CD14-positive monocyte (primary cell): ENCODE measurements at regions not wholly inside any gene's neighbourhood (a gene's known extent, or its start where the extent isn't known, plus 50 kb on each side); places are given as distances from the start of the nearest gene placed in this dataset.

ENCODE experiments used
- DNase-seq, 3 donors: peaks; one replicate each; pipeline ENCODE4 v3.0.0-alpha.2; 2011 to 2022
- H2AFZ ChIP-seq: 2 replicates; pipeline ENCODE4 v1.6.0; 2012; ENCODE audit warnings: mild to moderate bottlenecking, low read depth, low read length, inconsistent platforms; ENCODE audit not compliant: insufficient read depth, poor library complexity, severe bottlenecking
- H3K27ac ChIP-seq, 2 donors: 1 replicate in 1 of 2; 2 replicates in 1 of 2; pipeline ENCODE4 v1.5.1; 2012 to 2013; ENCODE audit warnings: low read length in 2 of 2, control low read depth in 1 of 2, inconsistent platforms in 1 of 2, low read depth in 1 of 2, mild to moderate bottlenecking in 1 of 2
- H3K27me3 ChIP-seq, 2 donors: one replicate each; pipeline versions ENCODE4 v1.6.0 to v1.6.1; 2011 to 2013; ENCODE audit warnings: low read length in 2 of 2; ENCODE audit not compliant: control insufficient read depth in 2 of 2, insufficient read depth in 2 of 2
- H3K36me3 ChIP-seq, 2 donors: replicated peaks in 1 of 2; 1 replicate in 1 of 2; 2 replicates in 1 of 2; pipeline versions ENCODE4 v1.5.1 to v1.6.1; 2012 to 2013; ENCODE audit warnings: low read length in 2 of 2, control low read depth in 1 of 2, inconsistent platforms in 1 of 2, mild to moderate bottlenecking in 1 of 2; ENCODE audit not compliant: insufficient read depth in 2 of 2, control insufficient read depth in 1 of 2
- H3K4me1 ChIP-seq, 2 donors: 1 replicate in 1 of 2; 2 replicates in 1 of 2; pipeline versions ENCODE4 v1.5.1 to v1.6.1; 2012 to 2013; ENCODE audit warnings: low read length in 2 of 2, control low read depth in 1 of 2, inconsistent platforms in 1 of 2, mild to moderate bottlenecking in 1 of 2, moderate library complexity in 1 of 2; ENCODE audit not compliant: insufficient read depth in 2 of 2, control insufficient read depth in 1 of 2
- H3K4me2 ChIP-seq: replicated peaks from 2 replicates; pipeline ENCODE3; 2012; ENCODE audit warnings: low read length, moderate library complexity, mild to moderate bottlenecking; ENCODE audit not compliant: poor library complexity, severe bottlenecking; ENCODE audit errors: extremely low read depth
- H3K4me3 ChIP-seq, 3 experiments: fragments of 200-600 bp in 1 of 3; sonication (generic) in 1 of 3; replicated peaks in 1 of 3; 1 replicate in 2 of 3; 2 replicates in 1 of 3; pipeline ENCODE4 v1.5.1; 2011 to 2013; ENCODE audit warnings: low read length in 3 of 3, mild to moderate bottlenecking in 3 of 3, control low read depth in 2 of 3, low read depth in 2 of 3, inconsistent platforms in 1 of 3, moderate library complexity in 1 of 3
- H3K79me2 ChIP-seq: 2 replicates; pipeline ENCODE4 v1.6.0; 2012; ENCODE audit warnings: mild to moderate bottlenecking, control low read depth, inconsistent platforms, low read length, moderate library complexity; ENCODE audit not compliant: insufficient read depth
- H3K9ac ChIP-seq: 2 replicates; pipeline ENCODE4 v1.6.0; 2017; ENCODE audit warnings: low read length, mild to moderate bottlenecking; ENCODE audit not compliant: insufficient read depth, poor library complexity, severe bottlenecking
- H3K9me3 ChIP-seq, 2 donors: replicated peaks in 1 of 2; 1 replicate in 1 of 2; 2 replicates in 1 of 2; pipeline versions ENCODE4 v1.5.1 to v1.6.1; 2012 to 2013; ENCODE audit warnings: low read length in 2 of 2, control low read depth in 1 of 2; ENCODE audit not compliant: control insufficient read depth in 1 of 2, insufficient read depth in 1 of 2
- H4K20me1 ChIP-seq: 2 replicates; pipeline ENCODE4 v1.6.0; 2012; ENCODE audit warnings: mild to moderate bottlenecking, low read length, control low read depth, moderate library complexity; ENCODE audit not compliant: insufficient read depth
- H3K27ac Mint-ChIP-seq, 7 donors: one replicate each; pipeline ENCODE4 v1.8.0; 2020; ENCODE audit warnings: mild to moderate bottlenecking in 7 of 7, mixed read lengths in 7 of 7, moderate library complexity in 6 of 7, inconsistent platforms in 2 of 7
- H3K27me3 Mint-ChIP-seq, 3 donors: one replicate each; pipeline ENCODE4 v1.8.0; 2021 to 2022; ENCODE audit warnings: low read depth in 3 of 3, mild to moderate bottlenecking in 3 of 3, mixed read lengths in 3 of 3, moderate library complexity in 3 of 3, inconsistent platforms in 1 of 3
- H3K36me3 Mint-ChIP-seq, 2 donors: one replicate each; pipeline ENCODE4 v1.8.0; 2020; ENCODE audit warnings: mixed read lengths in 2 of 2, inconsistent platforms in 1 of 2, mild to moderate bottlenecking in 1 of 2
- H3K4me1 Mint-ChIP-seq: one replicate; pipeline ENCODE4 v1.8.0; 2020; ENCODE audit warnings: mild to moderate bottlenecking, mixed read lengths
- H3K4me3 Mint-ChIP-seq, 2 donors: one replicate each; pipeline ENCODE4 v1.8.0; 2020; ENCODE audit warnings: mild to moderate bottlenecking in 2 of 2, mixed read lengths in 2 of 2, moderate library complexity in 1 of 2
- H3K9me3 Mint-ChIP-seq, 7 donors: one replicate each; pipeline ENCODE4 v1.8.0; 2020 to 2022; ENCODE audit warnings: mixed read lengths in 7 of 7, mild to moderate bottlenecking in 6 of 7, moderate library complexity in 6 of 7, inconsistent platforms in 2 of 7
- CTCF ChIP-seq: fragments of 200-600 bp; IDR thresholded peaks from one replicate; pipeline ENCODE4 v1.8.0; 2022; ENCODE audit warnings: antibody characterized with exemption, mild to moderate bottlenecking
- WGBS: methylation state at CpG from one replicate; pipeline ENCODE4 v1.1.5; 2013; ENCODE audit warnings: missing lambda C conversion rate; ENCODE audit not compliant: insufficient coverage; 5-methylcytosine and 5-hydroxymethylcytosine counted together
- intact Hi-C, 2 donors: fragments of 100-400 bp; cut with micrococcal nuclease; formaldehyde crosslinking; loops; one replicate each; pipeline versions ENCODE4 v1.15.0 to v1.15.1; 2023

- no peaks in the 10 kb centered on the region for H3K36me3 ChIP-seq
- H3K27ac ChIP-seq: no peak overlapping the region
- H3K9ac ChIP-seq: no peak overlapping the region
- no peaks in the 10 kb centered on the region for H3K36me3 Mint-ChIP-seq
- 87% methylated on average over 3 of the region's 10 CpGs for WGBS
- peaks cover 9 to 22% of the 10 kb centered on the region in 2 donors for H3K4me1 ChIP-seq
- no peaks in the 10 kb centered on the region for H4K20me1 ChIP-seq
- no peak for DNase-seq
- H3K9me3 ChIP-seq: no peaks in the 10 kb centered on the region
- TF ChIP-seq CTCF: no peak
- no peak overlapping the region for H3K4me3 ChIP-seq
- peak overlapping the region in 1 of 7 donors; percentile 8 for H3K27ac Mint-ChIP-seq
- no peak overlapping the region for H2AFZ ChIP-seq
- H3K27me3 ChIP-seq: no peaks in the 10 kb centered on the region
- peaks cover 0 to 3% (median 3%) of the 10 kb centered on the region in 7 donors for H3K9me3 Mint-ChIP-seq
- H3K79me2 ChIP-seq: no peaks in the 10 kb centered on the region
- H3K4me2 ChIP-seq: no peak overlapping the region
- H3K27me3 Mint-ChIP-seq: peaks cover 3 to 6% (median 3%) of the 10 kb centered on the region in 3 donors
- peaks cover 32% of the 10 kb centered on the region for H3K4me1 Mint-ChIP-seq
- intact Hi-C loops: no loop called here
- H3K4me3 Mint-ChIP-seq: no peak overlapping the region
These were observed 479.8 kb downstream of the BCAT1 start for GRCh38 chr12:24469089-24469488.

GRCh38 chr12:24467226-24467625 is 481.7 kb downstream of the BCAT1 start:
- no peaks in the 10 kb centered on the region for H3K9me3 ChIP-seq
- Mint-ChIP-seq H3K4me3 (no peak overlapping the region), H3K27me3 (peaks cover 3 to 6% (median 5%) of the 10 kb centered on the region in 3 donors), H3K4me1 (peaks cover 32% of the 10 kb centered on the region), H3K36me3 (no peaks in the 10 kb centered on the region), H3K27ac (peak overlapping the region in 1 of 7 donors; percentile 10), H3K9me3 (peaks cover 0 to 3% (median 3%) of the 10 kb centered on the region in 7 donors)
- H3K4me3 ChIP-seq: no peak overlapping the region
- no peaks in the 10 kb centered on the region for H3K36me3 ChIP-seq
- no peak overlapping the region for H3K27ac ChIP-seq
- H3K9ac ChIP-seq: no peak overlapping the region
- no peak for DNase-seq
- 0% methylated on average over 2 of the region's 3 CpGs for WGBS
- no peak for TF ChIP-seq CTCF
- H4K20me1 ChIP-seq: no peaks in the 10 kb centered on the region
- peaks cover 9 to 22% of the 10 kb centered on the region in 2 donors for H3K4me1 ChIP-seq
- no peak overlapping the region for H2AFZ ChIP-seq
- H3K27me3 ChIP-seq: no peaks in the 10 kb centered on the region
- peak overlapping the region; percentile 14 for H3K4me2 ChIP-seq
- H3K79me2 ChIP-seq: no peaks in the 10 kb centered on the region
- intact Hi-C loops: no loop called here
